ENCODE measurements at regions not wholly inside any gene's neighbourhood (a gene's known extent, or its start where the extent isn't known, plus 50 kb on each side); places are given as distances from the start of the nearest gene placed in this dataset.

- no peaks in the 10 kb centered on the region for H3K27me3 ChIP-seq (ENCODE audit: insufficient read depth, low read length, poor library complexity)
- no peak overlapping the region for H3K9ac ChIP-seq (ENCODE audit: low read length)
- no CpG with 5 or more reads among the region's 1 CpG for WGBS (ENCODE audit: extremely low coverage, insufficient coverage, low lambda C conversion rate)
- no peak overlapping the region for H3K27ac ChIP-seq (ENCODE audit: low read depth, low read length)
- H3K79me2 ChIP-seq (ENCODE audit: control insufficient read depth, insufficient read depth, low read length) = no peaks in the 10 kb centered on the region
- no peak overlapping the region for H3K4me3 ChIP-seq (ENCODE audit: low read length)
- no peaks in the 10 kb centered on the region for H3K4me1 ChIP-seq (ENCODE audit: control insufficient read depth, low read depth, low read length)
- no peak overlapping the region for H2BK120ac ChIP-seq (ENCODE audit: low read depth, low read length)
- H2BK15ac ChIP-seq (replicated peaks; ENCODE audit: low read depth) = no peak overlapping the region
- H4K8ac ChIP-seq (ENCODE audit: low read depth, low read length) = no peak overlapping the region
- H2AK5ac ChIP-seq (ENCODE audit: low read length) = no peak overlapping the region
- no peak for DNase-seq
- no peak overlapping the region for H3K56ac ChIP-seq (ENCODE audit: low read length)
- no peak overlapping the region for H3K4me2 ChIP-seq (ENCODE audit: low read length)
- H3K79me1 ChIP-seq (ENCODE audit: low read length) = no peaks in the 10 kb centered on the region
- H3K4ac ChIP-seq (ENCODE audit: low read depth, low read length) = no peak overlapping the region
- no peaks in the 10 kb centered on the region for H3K36me3 ChIP-seq (ENCODE audit: control insufficient read depth, insufficient read depth, low read length)
- no peak overlapping the region for H4K5ac ChIP-seq (ENCODE audit: low read length)
- H2BK5ac ChIP-seq (ENCODE audit: low read length) = no peak overlapping the region
- no peak overlapping the region for H3K23ac ChIP-seq (ENCODE audit: low read length)
- H3K18ac ChIP-seq (ENCODE audit: low read length) = no peak overlapping the region
These were observed 183.4 kb upstream of the CNR1 start for GRCh38 chr6:88349511-88349910.

- WGBS (ENCODE audit: extremely low coverage, insufficient coverage, low lambda C conversion rate) = no CpG with 5 or more reads among the region's 3 CpGs
- no peak overlapping the region for H3K18ac ChIP-seq (ENCODE audit: low read length)
- DNase-seq = no peak
- no peak overlapping the region for H4K5ac ChIP-seq (ENCODE audit: low read length)
- no peak overlapping the region for H2BK120ac ChIP-seq (ENCODE audit: low read depth, low read length)
- H3K27ac ChIP-seq (ENCODE audit: low read depth, low read length) = no peak overlapping the region
- no peak overlapping the region for H3K56ac ChIP-seq (ENCODE audit: low read length)
- H3K4me1 ChIP-seq (ENCODE audit: control insufficient read depth, low read depth, low read length) = no peaks in the 10 kb centered on the region
- no peak overlapping the region for H3K4me2 ChIP-seq (ENCODE audit: low read length)
- no peak overlapping the region for H3K4me3 ChIP-seq (ENCODE audit: low read length)
- H4K8ac ChIP-seq (ENCODE audit: low read depth, low read length) = no peak overlapping the region
- H3K79me1 ChIP-seq (ENCODE audit: low read length) = no peaks in the 10 kb centered on the region
- H3K4ac ChIP-seq (ENCODE audit: low read depth, low read length) = no peak overlapping the region
- H3K79me2 ChIP-seq (ENCODE audit: control insufficient read depth, insufficient read depth, low read length) = no peaks in the 10 kb centered on the region
- H3K27me3 ChIP-seq (ENCODE audit: insufficient read depth, low read length, poor library complexity) = no peaks in the 10 kb centered on the region
- no peak overlapping the region for H2AK5ac ChIP-seq (ENCODE audit: low read length)
- H2BK5ac ChIP-seq (ENCODE audit: low read length) = no peak overlapping the region
- H3K23ac ChIP-seq (ENCODE audit: low read length) = no peak overlapping the region
- H2BK15ac ChIP-seq (replicated peaks; ENCODE audit: low read depth) = no peak overlapping the region
- no peaks in the 10 kb centered on the region for H3K36me3 ChIP-seq (ENCODE audit: control insufficient read depth, insufficient read depth, low read length)
- no peak overlapping the region for H3K9ac ChIP-seq (ENCODE audit: low read length)
These were observed 176.2 kb upstream of the CNR1 start for GRCh38 chr6:88342336-88342735.

- Histone ChIP-seq H3K9ac (ENCODE audit: low read length) (no peak overlapping the region), H2AK5ac (ENCODE audit: low read length) (no peak overlapping the region), H2BK120ac (ENCODE audit: low read depth, low read length) (no peak overlapping the region), H3K4me1 (ENCODE audit: control insufficient read depth, low read depth, low read length) (no peaks in the 10 kb centered on the region), H2BK5ac (ENCODE audit: low read length) (no peak overlapping the region), H3K27me3 (ENCODE audit: insufficient read depth, low read length, poor library complexity) (no peaks in the 10 kb centered on the region), H4K8ac (ENCODE audit: low read depth, low read length) (no peak overlapping the region), H3K23ac (ENCODE audit: low read length) (no peak overlapping the region), H3K4me3 (ENCODE audit: low read length) (no peak overlapping the region), H3K79me2 (ENCODE audit: control insufficient read depth, insufficient read depth, low read length) (no peaks in the 10 kb centered on the region), H2BK15ac (replicated peaks; ENCODE audit: low read depth) (no peak overlapping the region), H3K36me3 (ENCODE audit: control insufficient read depth, insufficient read depth, low read length) (no peaks in the 10 kb centered on the region), H3K27ac (ENCODE audit: low read depth, low read length) (no peak overlapping the region), H3K79me1 (ENCODE audit: low read length) (no peaks in the 10 kb centered on the region), H3K4me2 (ENCODE audit: low read length) (no peak overlapping the region), H3K56ac (ENCODE audit: low read length) (no peak overlapping the region), H3K18ac (ENCODE audit: low read length) (no peak overlapping the region), H3K4ac (ENCODE audit: low read depth, low read length) (no peak overlapping the region), H4K5ac (ENCODE audit: low read length) (no peak overlapping the region)
- no CpG with 5 or more reads among the region's 2 CpGs for WGBS (ENCODE audit: extremely low coverage, insufficient coverage, low lambda C conversion rate)
- no peak for DNase-seq
These were observed 173.6 kb upstream of the CNR1 start for GRCh38 chr6:88339761-88340160.

- H3K4me3 ChIP-seq (ENCODE audit: low read length) = no peak overlapping the region
- no peak overlapping the region for H2BK15ac ChIP-seq (replicated peaks; ENCODE audit: low read depth)
- H3K4me1 ChIP-seq (ENCODE audit: control insufficient read depth, low read depth, low read length) = no peaks in the 10 kb centered on the region
- no peak overlapping the region for H2AK5ac ChIP-seq (ENCODE audit: low read length)
- no peak overlapping the region for H4K8ac ChIP-seq (ENCODE audit: low read depth, low read length)
- DNase-seq = no peak
- H3K4me2 ChIP-seq (ENCODE audit: low read length) = no peak overlapping the region
- H3K36me3 ChIP-seq (ENCODE audit: control insufficient read depth, insufficient read depth, low read length) = no peaks in the 10 kb centered on the region
- H3K56ac ChIP-seq (ENCODE audit: low read length) = no peak overlapping the region
- WGBS (ENCODE audit: extremely low coverage, insufficient coverage, low lambda C conversion rate) = no CpG with 5 or more reads among the region's 1 CpG
- H3K9ac ChIP-seq (ENCODE audit: low read length) = no peak overlapping the region
- H3K23ac ChIP-seq (ENCODE audit: low read length) = no peak overlapping the region
- H3K27ac ChIP-seq (ENCODE audit: low read depth, low read length) = no peak overlapping the region
- H3K27me3 ChIP-seq (ENCODE audit: insufficient read depth, low read length, poor library complexity) = no peaks in the 10 kb centered on the region
- no peak overlapping the region for H2BK5ac ChIP-seq (ENCODE audit: low read length)
- H3K79me1 ChIP-seq (ENCODE audit: low read length) = no peaks in the 10 kb centered on the region
- H3K79me2 ChIP-seq (ENCODE audit: control insufficient read depth, insufficient read depth, low read length) = no peaks in the 10 kb centered on the region
- H3K4ac ChIP-seq (ENCODE audit: low read depth, low read length) = no peak overlapping the region
- H2BK120ac ChIP-seq (ENCODE audit: low read depth, low read length) = no peak overlapping the region
- H4K5ac ChIP-seq (ENCODE audit: low read length) = no peak overlapping the region
- no peak overlapping the region for H3K18ac ChIP-seq (ENCODE audit: low read length)
These were observed 155.2 kb upstream of the CNR1 start for GRCh38 chr6:88321306-88321705.

- no peak overlapping the region for H4K8ac ChIP-seq (ENCODE audit: low read depth, low read length)
These were observed 145.4 kb upstream of the CNR1 start for GRCh38 chr6:88311561-88311960.

GRCh38 chr6:88304520-88304919 is 138.4 kb upstream of the CNR1 start:
- Histone ChIP-seq H3K27me3 (ENCODE audit: insufficient read depth, low read length, poor library complexity) (no peaks in the 10 kb centered on the region), H3K4me2 (ENCODE audit: low read length) (no peak overlapping the region), H2BK120ac (ENCODE audit: low read depth, low read length) (no peak overlapping the region), H3K4me1 (ENCODE audit: control insufficient read depth, low read depth, low read length) (no peaks in the 10 kb centered on the region), H3K23ac (ENCODE audit: low read length) (no peak overlapping the region), H2AK5ac (ENCODE audit: low read length) (no peak overlapping the region), H4K5ac (ENCODE audit: low read length) (no peak overlapping the region), H2BK5ac (ENCODE audit: low read length) (no peak overlapping the region), H3K36me3 (ENCODE audit: control insufficient read depth, insufficient read depth, low read length) (no peaks in the 10 kb centered on the region), H3K4ac (ENCODE audit: low read depth, low read length) (no peak overlapping the region), H3K56ac (ENCODE audit: low read length) (no peak overlapping the region), H3K4me3 (ENCODE audit: low read length) (no peak overlapping the region), H3K79me2 (ENCODE audit: control insufficient read depth, insufficient read depth, low read length) (no peaks in the 10 kb centered on the region), H3K27ac (ENCODE audit: low read depth, low read length) (no peak overlapping the region), H3K79me1 (ENCODE audit: low read length) (no peaks in the 10 kb centered on the region), H4K8ac (ENCODE audit: low read depth, low read length) (no peak overlapping the region), H3K18ac (ENCODE audit: low read length) (no peak overlapping the region), H2BK15ac (replicated peaks; ENCODE audit: low read depth) (no peak overlapping the region), H3K9ac (ENCODE audit: low read length) (no peak overlapping the region)
- no CpG with 5 or more reads among the region's 1 CpG for WGBS (ENCODE audit: extremely low coverage, insufficient coverage, low lambda C conversion rate)
- no peak for DNase-seq

More at GRCh38 chr6:88311561-88311960, 145.4 kb upstream of the CNR1 start:
- H3K18ac ChIP-seq (ENCODE audit: low read length) = no peak overlapping the region
- no peak overlapping the region for H2BK120ac ChIP-seq (ENCODE audit: low read depth, low read length)
- no peak overlapping the region for H3K23ac ChIP-seq (ENCODE audit: low read length)
- no peaks in the 10 kb centered on the region for H3K4me1 ChIP-seq (ENCODE audit: control insufficient read depth, low read depth, low read length)
- H3K27me3 ChIP-seq (ENCODE audit: insufficient read depth, low read length, poor library complexity) = no peaks in the 10 kb centered on the region
- no peak for DNase-seq
- no peak overlapping the region for H3K27ac ChIP-seq (ENCODE audit: low read depth, low read length)
- H3K4me3 ChIP-seq (ENCODE audit: low read length) = no peak overlapping the region
- H3K79me1 ChIP-seq (ENCODE audit: low read length) = no peaks in the 10 kb centered on the region
- no peak overlapping the region for H2AK5ac ChIP-seq (ENCODE audit: low read length)
- H2BK5ac ChIP-seq (ENCODE audit: low read length) = no peak overlapping the region
- no peak overlapping the region for H2BK15ac ChIP-seq (replicated peaks; ENCODE audit: low read depth)
- WGBS (ENCODE audit: extremely low coverage, insufficient coverage, low lambda C conversion rate) = no CpG with 5 or more reads among the region's 10 CpGs
- no peak overlapping the region for H3K9ac ChIP-seq (ENCODE audit: low read length)
- H3K4me2 ChIP-seq (ENCODE audit: low read length) = no peak overlapping the region
- H3K56ac ChIP-seq (ENCODE audit: low read length) = no peak overlapping the region
- no peak overlapping the region for H3K4ac ChIP-seq (ENCODE audit: low read depth, low read length)
- H3K36me3 ChIP-seq (ENCODE audit: control insufficient read depth, insufficient read depth, low read length) = no peaks in the 10 kb centered on the region
- H3K79me2 ChIP-seq (ENCODE audit: control insufficient read depth, insufficient read depth, low read length) = no peaks in the 10 kb centered on the region
- H4K5ac ChIP-seq (ENCODE audit: low read length) = no peak overlapping the region
